OCI-M2 (cell line): ENCODE measurements at regions not wholly inside any gene's neighbourhood (a gene's known extent, or its start where the extent isn't known, plus 50 kb on each side); places are given as distances from the start of the nearest gene placed in this dataset.
"Not testable (repeated sequence)": the region's sequence is repeated elsewhere in the genome, so short reads cannot be mapped to it uniquely, and the experiment has no call there.

ENCODE experiments used
- DNase-seq: peaks from one replicate; lab custom pipeline; 2025; ENCODE audit not compliant: unreplicated experiment; lab: John Stamatoyannopoulos, UW

- DNase-seq: no peak
These were observed 179.5 kb downstream of the HNRNPD start for GRCh38 chr4:82194329-82194728.

DNA sequence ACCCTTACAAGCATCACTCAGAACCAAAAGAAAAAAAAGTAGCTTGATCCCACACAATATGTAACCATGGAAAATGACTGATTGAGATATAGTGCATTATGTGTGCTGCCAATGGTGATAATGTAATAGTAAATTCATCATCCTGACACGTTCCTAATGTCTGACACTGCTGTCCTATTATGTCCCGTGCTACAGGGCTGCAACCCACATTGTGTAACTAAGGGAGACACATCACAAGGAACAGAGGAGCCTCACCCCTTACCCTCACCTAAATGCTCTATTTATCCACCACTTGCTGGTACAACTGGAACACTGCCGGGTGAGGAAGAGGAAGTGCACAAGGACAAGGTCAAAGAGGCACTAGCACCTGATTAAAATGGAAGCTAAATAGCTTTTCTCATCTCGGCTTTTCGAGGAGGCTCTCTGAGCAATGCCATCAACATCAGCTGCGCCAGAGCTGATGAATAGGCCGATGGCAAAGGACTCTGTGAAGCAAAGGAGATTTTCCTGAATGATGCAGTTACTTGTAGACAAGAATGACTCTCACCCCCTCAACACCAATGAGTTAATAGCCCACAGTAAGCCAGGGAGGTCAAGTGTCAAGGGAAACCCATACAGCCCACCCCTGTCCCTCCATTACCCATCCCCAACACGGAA is 181.6 kb downstream of the HNRNPD start:
- DNase-seq: no peak

GRCh38 chr4:82181789-82182188 is 192.0 kb downstream of the HNRNPD start:
- DNase-seq: no peak

- no peak for DNase-seq
These were observed 201.6 kb downstream of the HNRNPD start for GRCh38 chr4:82172186-82172585.

- DNase-seq: no peak
These were observed 202.1 kb downstream of the HNRNPD start for GRCh38 chr4:82171531-82172155.

GRCh38 chr4:82149750-82150149 is 224.0 kb downstream of the HNRNPD start:
- no peak for DNase-seq

DNA sequence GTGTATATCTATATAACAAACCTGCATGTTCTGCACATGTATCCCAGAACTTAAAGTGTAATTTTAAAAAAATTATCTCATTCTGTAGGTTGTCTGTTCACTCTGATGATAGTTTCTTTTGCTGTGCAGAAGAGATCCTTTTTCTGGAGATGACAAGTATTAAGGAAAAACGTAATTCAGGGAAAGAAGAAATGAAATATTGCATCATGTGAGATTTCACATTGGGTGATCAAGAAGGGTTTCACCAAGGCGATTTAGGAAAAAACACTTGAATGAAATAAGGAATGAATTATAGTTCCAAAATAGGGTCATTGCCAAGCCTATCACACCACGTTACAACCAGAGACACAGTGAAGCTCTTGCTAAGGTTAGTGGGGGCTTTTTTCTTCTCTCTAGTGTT is 227.9 kb downstream of the HNRNPD start:
- no peak for DNase-seq

- DNase-seq: no peak
These were observed 233.4 kb downstream of the HNRNPD start for GRCh38 chr4:82140422-82140821.

DNA sequence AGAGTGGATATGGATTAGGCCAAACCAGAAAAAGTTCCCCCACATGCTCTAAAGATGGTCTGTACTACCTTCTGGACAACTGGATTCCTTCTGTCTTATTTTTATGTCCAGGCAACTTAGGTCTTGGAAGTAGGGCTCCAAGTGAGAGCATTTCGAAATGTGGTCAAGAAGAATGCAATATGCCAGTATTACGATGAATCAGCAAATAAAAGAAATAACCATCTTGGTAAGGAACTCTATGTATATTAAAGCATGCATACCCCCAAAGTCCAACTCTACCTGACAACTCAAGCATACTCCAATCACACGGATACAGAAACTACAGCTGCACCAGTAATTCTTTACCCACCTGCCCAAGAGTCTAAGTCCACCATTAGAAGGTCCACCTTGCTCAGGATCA is 234.5 kb downstream of the HNRNPD start:
- no peak for DNase-seq

DNA sequence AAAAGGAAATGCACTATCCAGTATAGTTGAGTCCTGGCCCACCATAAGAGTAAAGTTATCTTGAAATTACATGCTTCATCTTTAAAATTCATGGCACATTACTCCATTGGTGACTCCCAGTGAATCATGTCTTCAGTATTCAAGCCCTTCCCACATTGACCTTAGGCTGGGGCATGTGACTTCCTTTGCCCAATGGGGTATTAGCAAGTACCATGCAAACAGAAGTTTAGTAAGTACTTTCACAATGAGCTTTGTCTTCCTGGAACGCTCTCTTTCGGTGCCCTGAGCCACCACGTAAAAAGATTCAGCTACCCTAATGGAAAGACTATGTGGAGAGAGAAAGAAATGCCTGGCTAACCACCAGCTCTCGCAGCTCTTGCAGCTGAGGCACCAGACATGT is 235.4 kb downstream of the HNRNPD start:
- no peak for DNase-seq

DNA sequence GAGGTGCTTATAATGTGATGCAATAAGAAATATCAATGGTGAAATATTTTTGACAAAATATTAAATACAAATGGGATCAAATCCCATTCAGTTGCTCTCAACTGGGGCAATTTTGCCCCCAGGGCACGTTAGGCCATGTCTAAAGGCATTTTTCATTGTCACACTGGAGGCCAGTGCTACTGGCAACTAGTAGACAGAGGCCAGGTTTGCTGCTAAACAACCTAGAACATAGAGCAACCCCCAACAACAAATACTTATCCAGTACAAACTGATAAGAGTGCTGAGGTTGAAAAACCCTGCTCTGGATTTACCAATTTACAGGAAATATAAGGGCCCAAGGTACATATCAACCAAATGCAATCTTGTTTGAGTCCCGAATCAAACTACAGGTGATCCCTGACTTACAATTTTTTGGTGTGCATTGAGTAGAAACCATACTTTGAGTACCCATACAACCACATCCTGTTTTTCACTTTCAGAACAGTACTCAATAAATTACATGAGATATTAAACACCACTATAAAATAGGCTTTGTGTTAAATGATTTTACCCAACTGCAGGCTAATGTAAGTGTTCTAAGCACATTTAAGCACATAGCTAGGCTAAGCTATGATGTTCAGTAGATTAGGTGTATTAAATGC is 237.5 kb downstream of the HNRNPD start:
- DNase-seq: no peak

GRCh38 chr4:82128355-82128754 is 245.4 kb downstream of the HNRNPD start:
- no peak for DNase-seq

GRCh38 chr4:82126512-82127040 is 247.2 kb downstream of the HNRNPD start:
- DNase-seq: no peak

- no peak for DNase-seq
These were observed 247.9 kb downstream of the HNRNPD start for GRCh38 chr4:82125787-82126297.

DNA sequence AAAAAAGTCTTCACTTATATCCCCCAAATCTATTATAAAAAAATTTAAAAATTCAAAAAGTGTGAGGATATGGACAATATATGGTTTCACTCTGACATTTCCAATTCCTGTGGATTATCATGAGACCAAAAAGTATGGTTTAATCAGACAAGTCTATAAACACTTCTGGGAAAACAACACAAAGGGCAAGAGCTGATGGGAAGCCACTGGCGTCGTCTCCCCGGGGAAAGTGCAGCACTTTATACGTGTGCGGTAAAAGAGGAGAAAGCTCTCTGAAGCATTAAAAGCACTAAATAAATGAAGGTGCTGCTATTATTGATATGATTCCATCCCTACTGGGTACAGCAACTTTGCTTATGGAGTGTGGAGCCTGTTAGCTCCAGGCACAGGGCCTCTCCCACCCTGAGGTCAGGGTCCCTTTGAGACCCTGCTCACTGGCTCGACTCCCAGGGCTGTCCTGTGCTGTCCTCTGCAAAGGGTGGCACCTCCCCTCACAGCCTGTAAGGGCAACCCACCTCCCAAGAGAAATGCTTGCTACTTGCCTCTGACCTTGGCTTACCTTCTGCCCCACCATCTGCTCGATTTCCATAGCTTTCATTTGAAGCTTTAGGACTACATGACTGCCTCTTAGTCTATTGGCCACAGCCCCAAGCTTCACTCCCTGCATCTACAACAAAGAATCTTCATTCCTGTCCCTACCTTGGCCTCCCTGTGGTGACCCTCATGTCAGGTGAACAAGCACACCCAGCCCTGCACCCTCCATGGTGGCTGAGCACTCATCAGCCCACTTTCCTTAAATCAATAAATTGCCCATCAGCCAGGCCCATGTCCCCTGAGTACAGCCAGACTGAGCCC is 248.6 kb downstream of the HNRNPD start:
- no peak for DNase-seq

DNA sequence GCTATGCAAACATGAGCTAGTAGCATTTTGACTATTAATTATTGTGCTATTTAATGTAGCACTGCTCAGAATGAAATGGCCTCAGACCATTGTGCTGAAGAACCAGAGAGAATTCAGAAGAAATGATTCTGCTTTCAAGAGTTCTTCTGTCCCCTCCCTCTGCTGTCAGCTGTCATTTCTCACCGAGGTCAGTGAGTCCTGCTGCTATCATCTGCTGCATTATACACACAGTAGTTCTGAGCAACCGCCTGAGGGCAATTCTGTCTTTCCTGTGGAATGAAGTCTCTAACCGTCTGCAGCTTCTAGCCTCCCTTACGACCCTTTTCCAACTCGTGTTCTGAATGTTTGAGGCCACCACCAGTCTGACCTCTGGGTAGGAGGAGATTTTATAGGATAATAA is 249.4 kb downstream of the HNRNPD start:
- no peak for DNase-seq

GRCh38 chr4:82123934-82124333 is 249.9 kb downstream of the HNRNPD start:
- no peak for DNase-seq

DNA sequence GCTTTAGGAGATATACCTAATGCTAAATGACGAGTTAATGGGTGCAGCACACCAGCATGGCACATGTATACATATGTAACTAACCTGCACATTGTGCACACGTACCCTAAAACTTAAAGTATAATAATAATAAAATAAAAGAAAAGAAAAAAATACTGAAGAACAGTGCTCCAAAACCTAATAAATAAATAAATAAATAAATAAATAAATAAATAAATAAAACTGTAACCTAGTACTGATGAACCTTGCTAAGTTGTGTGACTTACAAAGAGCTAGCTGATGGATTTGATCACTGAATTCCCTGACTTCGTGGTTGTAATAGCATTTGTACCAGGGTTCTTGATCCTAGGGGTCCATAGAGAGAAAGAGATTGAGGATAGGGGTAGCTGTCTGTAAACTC is 258.6 kb downstream of the HNRNPD start:
- DNase-seq: not testable (repeated sequence)

DNA sequence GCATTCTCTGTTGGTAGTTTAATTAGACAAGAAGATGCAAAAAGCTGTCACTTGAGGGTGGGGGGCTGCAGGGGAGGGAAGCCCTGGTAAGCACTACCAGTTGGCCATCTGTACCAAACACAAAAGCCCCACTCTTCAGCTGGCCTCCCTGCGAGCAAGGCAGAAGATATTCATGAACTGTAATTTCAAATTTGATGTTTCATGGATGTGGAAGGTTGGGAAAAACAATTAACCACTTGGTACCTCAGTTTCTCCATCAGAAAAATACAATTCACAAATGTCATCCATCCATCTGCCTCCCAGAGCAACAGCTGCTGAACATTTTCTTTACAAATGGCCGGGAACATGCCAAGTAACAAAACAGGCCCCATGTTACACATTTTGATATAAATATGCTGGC is 265.3 kb downstream of the HNRNPD start:
- DNase-seq: no peak

- DNase-seq: no peak
These were observed 269.2 kb downstream of the HNRNPD start for GRCh38 chr4:82104578-82104977.

DNA sequence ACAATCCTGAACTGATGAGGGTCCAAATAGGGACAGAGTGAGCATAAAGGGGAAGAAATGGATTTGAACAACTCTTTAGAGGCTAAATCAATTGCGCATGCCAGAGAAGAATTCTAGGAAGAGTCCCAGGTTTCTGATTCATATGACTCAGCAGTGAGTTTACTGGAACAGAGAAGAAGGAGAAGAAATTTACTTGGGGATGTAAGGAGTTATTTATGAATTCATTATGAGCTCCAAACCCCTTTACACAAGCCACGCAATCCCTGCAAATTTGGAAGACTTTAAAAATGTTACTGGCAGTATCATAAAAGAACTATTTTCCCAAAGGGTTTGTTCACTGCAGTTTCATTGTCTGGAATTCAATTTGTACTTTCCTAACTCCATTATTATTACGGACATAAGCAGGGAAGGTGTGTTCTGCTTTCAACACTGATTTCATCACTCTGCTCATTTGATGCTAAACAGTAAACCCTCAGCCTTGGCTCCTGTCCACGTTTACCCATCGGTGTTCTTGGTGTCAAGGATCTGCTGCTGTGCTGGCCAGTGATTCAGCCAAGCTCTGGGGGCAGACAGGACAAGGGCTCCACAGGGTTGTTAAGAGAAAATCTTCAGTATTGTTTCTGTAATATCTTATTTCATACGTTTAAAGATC is 273.7 kb downstream of the HNRNPD start:
- DNase-seq: no peak
